H9 (cell line): ENCODE measurements at regions not wholly inside any gene's neighbourhood (a gene's known extent, or its start where the extent isn't known, plus 50 kb on each side); places are given as distances from the start of the nearest gene placed in this dataset.

Experiments
- DNase-seq: peaks from one replicate; pipeline ENCODE4 v3.0.0-alpha.2; 2017
- H2AFZ ChIP-seq: one replicate; pipeline ENCODE4 v1.6.1; 2013; ENCODE audit warnings: mild to moderate bottlenecking, low read length, control low read depth, moderate library complexity
- H2AK5ac ChIP-seq: 2 replicates; pipeline ENCODE4 v1.6.1; 2013; ENCODE audit warnings: low read length, control low read depth, mixed read lengths; ENCODE audit not compliant: insufficient read length
- H2BK120ac ChIP-seq: one replicate; pipeline ENCODE4 v1.6.1; 2013; ENCODE audit warnings: low read depth, mild to moderate bottlenecking, low read length, control low read depth, inconsistent platforms; ENCODE audit not compliant: poor library complexity, severe bottlenecking
- H2BK12ac ChIP-seq: 2 replicates; pipeline ENCODE4 v1.6.1; 2013; ENCODE audit warnings: low read length, control low read depth, mixed read lengths, low read depth; ENCODE audit not compliant: insufficient read length
- H2BK15ac ChIP-seq: 2 replicates; pipeline ENCODE4 v1.6.1; 2013; ENCODE audit warnings: low read depth, low read length, control low read depth
- H2BK20ac ChIP-seq: one replicate; pipeline ENCODE4 v1.6.1; 2013; ENCODE audit warnings: low read depth, mild to moderate bottlenecking, low read length, control low read depth, inconsistent platforms; ENCODE audit not compliant: poor library complexity, severe bottlenecking
- H2BK5ac ChIP-seq: 2 replicates; pipeline ENCODE4 v1.6.1; 2013; ENCODE audit warnings: low read length, control low read depth, mixed read lengths; ENCODE audit not compliant: insufficient read length
- H3K14ac ChIP-seq: 2 replicates; pipeline ENCODE4 v1.6.1; 2013; ENCODE audit warnings: low read length, control low read depth; ENCODE audit not compliant: insufficient read depth
- H3K18ac ChIP-seq: 2 replicates; pipeline ENCODE4 v1.6.1; 2013; ENCODE audit warnings: low read depth, mild to moderate bottlenecking, mixed read lengths, low read length, control low read depth; ENCODE audit not compliant: insufficient read length
- H3K23ac ChIP-seq: 2 replicates; pipeline ENCODE4 v1.6.1; 2013; ENCODE audit warnings: low read length, control low read depth, mixed read lengths, low read depth; ENCODE audit not compliant: insufficient read length
- H3K23me2 ChIP-seq: 2 replicates; pipeline ENCODE4 v1.6.1; 2013; ENCODE audit warnings: low read depth, mild to moderate bottlenecking, mixed read lengths, low read length, control low read depth; ENCODE audit not compliant: insufficient read length, poor library complexity, severe bottlenecking
- H3K27ac ChIP-seq: 2 replicates; pipeline ENCODE4 v1.5.1; 2013; ENCODE audit warnings: low read length, control low read depth, mixed read lengths, low read depth; ENCODE audit not compliant: insufficient read length
- H3K27me3 ChIP-seq: 2 replicates; pipeline ENCODE4 v1.6.1; 2013; ENCODE audit warnings: low read length, control low read depth, inconsistent platforms; ENCODE audit not compliant: insufficient read depth
- H3K4ac ChIP-seq: 2 replicates; pipeline ENCODE4 v1.6.1; 2013; ENCODE audit warnings: low read depth, mild to moderate bottlenecking, control low read depth, inconsistent platforms, low read length, moderate library complexity
- H3K4me1 ChIP-seq: 2 replicates; pipeline ENCODE4 v1.6.1; 2013; ENCODE audit warnings: low read length, control low read depth, inconsistent platforms; ENCODE audit not compliant: insufficient read depth
- H3K4me2 ChIP-seq: 2 replicates; pipeline ENCODE4 v1.6.1; 2013; ENCODE audit warnings: low read length, control low read depth, mixed read lengths; ENCODE audit not compliant: insufficient read length, insufficient read depth
- H3K56ac ChIP-seq: 2 replicates; pipeline ENCODE4 v1.6.1; 2013; ENCODE audit warnings: low read depth, mild to moderate bottlenecking, mixed read lengths, low read length, control low read depth; ENCODE audit not compliant: insufficient read length
- H3K79me1 ChIP-seq: 2 replicates; pipeline ENCODE4 v1.6.1; 2013; ENCODE audit warnings: low read depth, mild to moderate bottlenecking, moderate library complexity, low read length, control low read depth, inconsistent platforms; ENCODE audit not compliant: insufficient read depth, poor library complexity, severe bottlenecking
- H3K79me2 ChIP-seq: 2 replicates; pipeline ENCODE4 v1.6.1; 2013; ENCODE audit warnings: low read length, control low read depth, inconsistent platforms; ENCODE audit not compliant: insufficient read depth
- H3K9ac ChIP-seq: 2 replicates; pipeline ENCODE4 v1.6.1; 2013; ENCODE audit warnings: low read length, control low read depth, mixed read lengths; ENCODE audit not compliant: insufficient read length; ENCODE audit errors: extremely low read depth
- H3K9me3 ChIP-seq: one replicate; pipeline ENCODE4 v1.6.1; 2013; ENCODE audit warnings: low read depth, low read length, inconsistent platforms; ENCODE audit not compliant: control insufficient read depth
- H3T11ph ChIP-seq: one replicate; pipeline ENCODE4 v1.6.1; 2013; ENCODE audit warnings: mild to moderate bottlenecking, low read length, control low read depth, inconsistent platforms
- H4K20me1 ChIP-seq: one replicate; pipeline ENCODE4 v1.6.1; 2013; ENCODE audit not compliant: control insufficient read depth, insufficient read length, insufficient read depth
- H4K5ac ChIP-seq: 2 replicates; pipeline ENCODE4 v1.6.1; 2013; ENCODE audit warnings: low read depth, mild to moderate bottlenecking, mixed read lengths, low read length, control low read depth; ENCODE audit not compliant: insufficient read length
- H4K8ac ChIP-seq: replicated peaks from 2 replicates; pipeline ENCODE4 v1.6.1; 2013; ENCODE audit warnings: low read length, control low read depth, mixed read lengths, low read depth; ENCODE audit not compliant: insufficient read length
- H4K91ac ChIP-seq: 2 replicates; pipeline ENCODE4 v1.6.1; 2013; ENCODE audit warnings: low read depth, mild to moderate bottlenecking, moderate library complexity, mixed read lengths, low read length, control low read depth; ENCODE audit not compliant: insufficient read length
- H3K27ac Mint-ChIP-seq, 3 experiments: 2 replicates in 2 of 3; 3 replicates in 1 of 3; pipeline ENCODE4 v1.8.0; 2020 to 2021; ENCODE audit warnings: mixed read lengths in 3 of 3, mild to moderate bottlenecking in 1 of 3, moderate library complexity in 1 of 3
- H3K27me3 Mint-ChIP-seq: 2 replicates; pipeline ENCODE4 v1.8.0; 2021; ENCODE audit warnings: low read depth, mild to moderate bottlenecking, moderate library complexity, mixed read lengths
- H3K36me3 Mint-ChIP-seq, 3 experiments: 2 replicates in 2 of 3; 3 replicates in 1 of 3; pipeline ENCODE4 v1.8.0; 2020 to 2021; ENCODE audit warnings: low read depth in 3 of 3, mixed read lengths in 3 of 3; ENCODE audit not compliant: insufficient read depth in 1 of 3
- H3K4me1 Mint-ChIP-seq, 2 experiments: 2 replicates each; pipeline ENCODE4 v1.8.0; 2020; ENCODE audit warnings: mixed read lengths in 2 of 2
- H3K4me3 Mint-ChIP-seq, 2 experiments: 2 replicates in 1 of 2; 3 replicates in 1 of 2; pipeline ENCODE4 v1.8.0; 2020 to 2021; ENCODE audit warnings: mild to moderate bottlenecking in 2 of 2, mixed read lengths in 2 of 2, moderate library complexity in 1 of 2
- H3K9me3 Mint-ChIP-seq, 2 experiments: 2 replicates in 1 of 2; 3 replicates in 1 of 2; pipeline ENCODE4 v1.8.0; 2020; ENCODE audit warnings: mild to moderate bottlenecking in 2 of 2, mixed read lengths in 2 of 2, moderate library complexity in 1 of 2
- TF ChIP-seq, protein P1 (sequence below): fragments of 200-600 bp; sonication (generic); conservative IDR thresholded peaks from 3 replicates; pipeline ENCODE4 v1.8.0; 2021; ENCODE audit warnings: antibody characterized with exemption, mild to moderate bottlenecking

DNA sequence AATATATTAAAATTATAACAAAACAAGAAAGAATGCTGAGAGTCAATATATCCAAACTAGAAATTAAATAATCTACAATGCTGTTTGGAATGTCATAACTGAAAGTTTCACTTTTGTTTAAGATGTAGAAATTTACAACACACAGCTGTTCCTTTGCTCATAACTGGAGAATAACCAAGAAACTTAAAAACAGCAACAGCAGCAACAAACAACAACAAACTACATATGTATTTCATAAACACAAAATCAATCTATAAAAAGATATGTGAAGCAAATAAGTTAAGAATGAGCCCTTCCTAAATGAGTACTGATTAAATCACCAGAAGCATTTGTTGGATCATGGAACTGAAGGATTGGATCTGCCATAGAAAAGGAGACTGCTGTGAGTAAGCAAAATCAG lies 456.5 kb upstream of the ZNF804A start:
- Mint-ChIP-seq H3K27me3 (no peaks in the 10 kb centered on the region), H3K4me3 (no peak overlapping the region), H3K4me1 (peaks cover 0 to 4% of the 10 kb centered on the region in 2 experiments; a peak in 2 of 4 replicates), H3K9me3 (peaks cover 0 to 5% of the 10 kb centered on the region in 2 experiments; a peak in 1 of 5 replicates), H3K27ac (no peak overlapping the region), H3K36me3 (no peaks in the 10 kb centered on the region; a peak in 1 of 7 replicates)
- Histone ChIP-seq H4K91ac (no peak overlapping the region), H3K23me2 (no peaks in the 10 kb centered on the region), H2BK5ac (no peak overlapping the region), H2BK20ac (no peak overlapping the region), H4K5ac (no peak overlapping the region), H3K27ac (no peak overlapping the region), H2AFZ (no peak overlapping the region), H3K14ac (no peak overlapping the region), H3K27me3 (no peaks in the 10 kb centered on the region), H2BK120ac (no peak overlapping the region), H3K9me3 (no peaks in the 10 kb centered on the region), H4K8ac (no peak overlapping the region), H2BK15ac (no peak overlapping the region), H3K79me2 (no peaks in the 10 kb centered on the region), H3K56ac (no peak overlapping the region), H3K4ac (no peak overlapping the region), H3K4me2 (no peak overlapping the region), H3K18ac (no peak overlapping the region), H3K79me1 (no peaks in the 10 kb centered on the region), H3K9ac (no peak overlapping the region), H3K23ac (no peak overlapping the region), H2BK12ac (no peak overlapping the region), H4K20me1 (no peaks in the 10 kb centered on the region), H3K4me1 (no peaks in the 10 kb centered on the region), H2AK5ac (no peak overlapping the region), H3T11ph (no peak overlapping the region)
- DNase-seq: no peak
- TF ChIP-seq, protein P1, sequence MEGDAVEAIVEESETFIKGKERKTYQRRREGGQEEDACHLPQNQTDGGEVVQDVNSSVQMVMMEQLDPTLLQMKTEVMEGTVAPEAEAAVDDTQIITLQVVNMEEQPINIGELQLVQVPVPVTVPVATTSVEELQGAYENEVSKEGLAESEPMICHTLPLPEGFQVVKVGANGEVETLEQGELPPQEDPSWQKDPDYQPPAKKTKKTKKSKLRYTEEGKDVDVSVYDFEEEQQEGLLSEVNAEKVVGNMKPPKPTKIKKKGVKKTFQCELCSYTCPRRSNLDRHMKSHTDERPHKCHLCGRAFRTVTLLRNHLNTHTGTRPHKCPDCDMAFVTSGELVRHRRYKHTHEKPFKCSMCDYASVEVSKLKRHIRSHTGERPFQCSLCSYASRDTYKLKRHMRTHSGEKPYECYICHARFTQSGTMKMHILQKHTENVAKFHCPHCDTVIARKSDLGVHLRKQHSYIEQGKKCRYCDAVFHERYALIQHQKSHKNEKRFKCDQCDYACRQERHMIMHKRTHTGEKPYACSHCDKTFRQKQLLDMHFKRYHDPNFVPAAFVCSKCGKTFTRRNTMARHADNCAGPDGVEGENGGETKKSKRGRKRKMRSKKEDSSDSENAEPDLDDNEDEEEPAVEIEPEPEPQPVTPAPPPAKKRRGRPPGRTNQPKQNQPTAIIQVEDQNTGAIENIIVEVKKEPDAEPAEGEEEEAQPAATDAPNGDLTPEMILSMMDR: no peak
